ENCODE measurements at regions not wholly inside any gene's neighbourhood (a gene's known extent, or its start where the extent isn't known, plus 50 kb on each side); places are given as distances from the start of the nearest gene placed in this dataset.

- no peak for TF ChIP-seq CTCF (IDR thresholded peaks at IDR 0.05)
- no peak for TF ChIP-seq ZFX (IDR thresholded peaks at IDR 0.05; ENCODE audit: borderline replicate concordance)
- no peak overlapping the region for H3K27ac ChIP-seq
Observed at GRCh38 chr3:65045138-65045537, 357.3 kb upstream of the ADAMTS9 start.

- no peak for TF ChIP-seq ZFX (IDR thresholded peaks at IDR 0.05; ENCODE audit: borderline replicate concordance)
- no peak for TF ChIP-seq CTCF (IDR thresholded peaks at IDR 0.05)
- no peak overlapping the region for H3K27ac ChIP-seq
Observed at GRCh38 chr3:65044401-65044800, 356.6 kb upstream of the ADAMTS9 start.

- H3K27ac ChIP-seq, result no peak overlapping the region
- TF ChIP-seq ZFX (IDR thresholded peaks at IDR 0.05; ENCODE audit: borderline replicate concordance) (no peak), CTCF (IDR thresholded peaks at IDR 0.05) (no peak)
Observed at GRCh38 chr3:65042675-65043074, 354.9 kb upstream of the ADAMTS9 start.

DNA sequence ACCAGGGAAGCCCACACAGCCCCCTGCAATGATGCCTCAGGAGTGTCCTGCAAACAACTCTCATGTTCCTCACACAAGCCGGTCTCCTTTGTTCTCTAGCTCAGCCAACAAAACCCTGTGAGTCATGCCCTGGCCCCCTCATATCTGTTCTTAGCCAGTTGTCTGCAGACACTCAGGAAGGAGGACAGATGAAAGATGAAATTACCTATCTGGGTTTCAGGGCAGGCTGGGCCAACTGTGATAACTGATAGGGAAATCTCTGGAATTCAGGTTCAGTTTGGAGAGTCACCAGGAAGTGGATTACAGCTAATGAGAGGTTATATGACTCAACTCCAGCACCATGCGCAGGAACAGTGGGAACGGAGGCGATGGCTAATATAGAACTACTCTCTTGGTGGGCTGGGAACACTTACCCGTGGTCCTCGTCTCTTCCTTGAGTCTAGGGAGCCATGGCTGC lies 352.0 kb upstream of the ADAMTS9 start:
- TF ChIP-seq CTCF (IDR thresholded peaks at IDR 0.05) (no peak), ZFX (IDR thresholded peaks at IDR 0.05; ENCODE audit: borderline replicate concordance) (no peak)
- H3K27ac ChIP-seq, result no peak overlapping the region

- no peak for TF ChIP-seq ZFX (IDR thresholded peaks at IDR 0.05; ENCODE audit: borderline replicate concordance)
- no peak for TF ChIP-seq CTCF (IDR thresholded peaks at IDR 0.05)
- no peak overlapping the region for H3K27ac ChIP-seq
Observed at GRCh38 chr3:65037861-65038260, 350.1 kb upstream of the ADAMTS9 start.

DNA sequence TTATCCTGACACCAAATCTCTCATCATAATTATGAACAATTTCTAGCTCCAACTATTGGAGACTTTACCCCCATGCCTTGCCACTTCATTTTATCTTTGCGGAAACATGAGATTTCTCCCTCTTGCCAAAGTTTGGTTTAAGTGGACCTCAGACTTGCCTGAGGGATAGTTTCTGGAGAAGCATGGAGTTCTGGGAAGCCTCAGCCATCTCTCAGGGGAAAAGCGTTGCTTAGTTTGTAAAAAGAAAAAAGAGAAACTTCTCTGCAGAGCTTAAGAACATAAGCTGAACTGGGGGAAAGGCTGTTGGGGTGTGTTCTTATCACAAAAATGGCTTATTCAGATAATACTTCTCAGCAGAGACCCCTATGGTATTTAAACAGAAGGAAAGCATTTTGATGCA lies 347.4 kb upstream of the ADAMTS9 start:
- H3K27ac ChIP-seq, result no peak overlapping the region
- no peak for TF ChIP-seq ZFX (IDR thresholded peaks at IDR 0.05; ENCODE audit: borderline replicate concordance)

GRCh38 chr3:65033576-65033975 lies 345.8 kb upstream of the ADAMTS9 start:
- no peak overlapping the region for H3K27ac ChIP-seq
- TF ChIP-seq ZFX (IDR thresholded peaks at IDR 0.05; ENCODE audit: borderline replicate concordance) (no peak), CTCF (IDR thresholded peaks at IDR 0.05) (no peak)

- TF ChIP-seq ZFX (IDR thresholded peaks at IDR 0.05; ENCODE audit: borderline replicate concordance), result no peak
- no peak for TF ChIP-seq CTCF (IDR thresholded peaks at IDR 0.05)
- H3K27ac ChIP-seq, result no peak overlapping the region
Observed at GRCh38 chr3:65030847-65031463, 343.2 kb upstream of the ADAMTS9 start.
